ENCODE measurements at regions not wholly inside any gene's neighbourhood (a gene's known extent, or its start where the extent isn't known, plus 50 kb on each side); places are given as distances from the start of the nearest gene placed in this dataset.

- TF ChIP-seq, protein P1, sequence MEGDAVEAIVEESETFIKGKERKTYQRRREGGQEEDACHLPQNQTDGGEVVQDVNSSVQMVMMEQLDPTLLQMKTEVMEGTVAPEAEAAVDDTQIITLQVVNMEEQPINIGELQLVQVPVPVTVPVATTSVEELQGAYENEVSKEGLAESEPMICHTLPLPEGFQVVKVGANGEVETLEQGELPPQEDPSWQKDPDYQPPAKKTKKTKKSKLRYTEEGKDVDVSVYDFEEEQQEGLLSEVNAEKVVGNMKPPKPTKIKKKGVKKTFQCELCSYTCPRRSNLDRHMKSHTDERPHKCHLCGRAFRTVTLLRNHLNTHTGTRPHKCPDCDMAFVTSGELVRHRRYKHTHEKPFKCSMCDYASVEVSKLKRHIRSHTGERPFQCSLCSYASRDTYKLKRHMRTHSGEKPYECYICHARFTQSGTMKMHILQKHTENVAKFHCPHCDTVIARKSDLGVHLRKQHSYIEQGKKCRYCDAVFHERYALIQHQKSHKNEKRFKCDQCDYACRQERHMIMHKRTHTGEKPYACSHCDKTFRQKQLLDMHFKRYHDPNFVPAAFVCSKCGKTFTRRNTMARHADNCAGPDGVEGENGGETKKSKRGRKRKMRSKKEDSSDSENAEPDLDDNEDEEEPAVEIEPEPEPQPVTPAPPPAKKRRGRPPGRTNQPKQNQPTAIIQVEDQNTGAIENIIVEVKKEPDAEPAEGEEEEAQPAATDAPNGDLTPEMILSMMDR (conservative IDR thresholded peaks at IDR 0.05; ENCODE audit: low read depth, low read length), result no peak
- TF ChIP-seq EZH2phosphoT487 (IDR thresholded peaks at IDR 0.05; ENCODE audit: borderline replicate concordance, low read length), result no peak
Measured at GRCh38 chr5:125695996-125696655, 727.1 kb upstream of the GRAMD2B start.
